SK-N-SH (cell line): ENCODE measurements at regions not wholly inside any gene's neighbourhood (a gene's known extent, or its start where the extent isn't known, plus 50 kb on each side); places are given as distances from the start of the nearest gene placed in this dataset.

Experiments used
- CTCF ChIA-PET: fragments of 300-600, 350-600 bp; formaldehyde crosslinking; extraction: SDS; loops from one replicate; lab custom pipeline; 2021; lab: Yijun Ruan, JAX
- POLR2A ChIA-PET: fragments of 350-600 bp; sonication (Branson Sonifier 250); formaldehyde crosslinking; extraction: SDS; loops from one replicate; lab custom pipeline; 2020; ENCODE audit warnings: antibody characterized with exemption, inconsistent platforms; lab: Yijun Ruan, JAX
- DNase-seq: peaks from one replicate; pipeline ENCODE4 v3.0.0; 2012
- H2AFZ ChIP-seq: fragments of 200-600 bp; sonication (generic); 2 replicates; pipeline ENCODE4 v1.8.1; 2016; ENCODE audit warnings: antibody characterized with exemption, mild to moderate bottlenecking, low read depth
- H3F3A ChIP-seq: fragments of 200-600 bp; sonication (generic); replicated peaks from 2 replicates; pipeline ENCODE3; 2016; ENCODE audit warnings: antibody characterized with exemption, mild to moderate bottlenecking; ENCODE audit not compliant: insufficient read depth
- H3K27ac ChIP-seq, 2 experiments: fragments of 200-500 bp in 1 of 2; fragments of 200-600 bp in 1 of 2; sonication (Bioruptor generic) in 1 of 2; sonication (generic), shearing (Covaris generic) in 1 of 2; 2 replicates each; pipeline versions ENCODE4 v1.5.1 to v1.6.1; 2014 to 2016; ENCODE audit warnings: low read depth in 2 of 2, inconsistent platforms in 1 of 2, low read length in 1 of 2, mild to moderate bottlenecking in 1 of 2, mixed read lengths in 1 of 2
- H3K27me3 ChIP-seq: fragments of 200-600 bp; sonication (generic), shearing (Covaris generic); 2 replicates; pipeline ENCODE4 v1.6.1; 2016; ENCODE audit warnings: mixed run types; ENCODE audit not compliant: insufficient read depth
- H3K36me3 ChIP-seq, 2 experiments: fragments of 200-500 bp in 1 of 2; fragments of 200-600 bp in 1 of 2; sonication (Bioruptor generic) in 1 of 2; sonication (generic) in 1 of 2; replicated peaks in 1 of 2; 2 replicates each; pipeline versions ENCODE3 to v1.5.1; 2014 to 2016; ENCODE audit warnings: low read length in 1 of 2, mild to moderate bottlenecking in 1 of 2; ENCODE audit not compliant: insufficient read depth in 2 of 2, control insufficient read depth in 1 of 2
- H3K4me1 ChIP-seq, 2 experiments: fragments of 200-500 bp in 1 of 2; fragments of 200-600 bp in 1 of 2; sonication (Bioruptor generic) in 1 of 2; sonication (generic), shearing (Covaris generic) in 1 of 2; 2 replicates each; pipeline versions ENCODE4 v1.5.1 to v1.6.1; 2014 to 2016; ENCODE audit warnings: low read depth in 1 of 2, low read length in 1 of 2, mixed run types in 1 of 2; ENCODE audit not compliant: insufficient read depth in 2 of 2, control insufficient read depth in 1 of 2
- H3K4me2 ChIP-seq: fragments of 200-600 bp; sonication (generic), shearing (Covaris generic); 2 replicates; pipeline ENCODE4 v1.6.1; 2017; ENCODE audit warnings: mixed run types
- H3K4me3 ChIP-seq, 2 experiments: fragments of 200-500 bp in 1 of 2; fragments of 200-600 bp in 1 of 2; sonication (Bioruptor generic) in 1 of 2; sonication (generic), shearing (Covaris generic) in 1 of 2; 2 replicates each; pipeline versions ENCODE4 v1.5.1 to v1.8.1; 2014 to 2016; ENCODE audit warnings: low read depth in 2 of 2, inconsistent platforms in 1 of 2, low read length in 1 of 2, mild to moderate bottlenecking in 1 of 2, mixed read lengths in 1 of 2, moderate library complexity in 1 of 2
- H3K79me2 ChIP-seq: fragments of 200-600 bp; sonication (generic); 2 replicates; pipeline ENCODE4 v1.8.1; 2017; ENCODE audit warnings: mild to moderate bottlenecking; ENCODE audit not compliant: insufficient read depth
- H3K9ac ChIP-seq: fragments of 200-600 bp; sonication (generic); 2 replicates; pipeline ENCODE4 v1.6.1; 2017; ENCODE audit warnings: mixed run types
- H3K9me2 ChIP-seq: fragments of 200-600 bp; sonication (generic); 2 replicates; pipeline ENCODE4 v1.6.1; 2017; ENCODE audit warnings: mixed run types
- H3K9me3 ChIP-seq: fragments of 200-600 bp; sonication (generic); 2 replicates; pipeline ENCODE4 v1.6.1; 2017; ENCODE audit warnings: mixed run types, mild to moderate bottlenecking, moderate library complexity
- H4K20me1 ChIP-seq: fragments of 200-600 bp; sonication (generic); 2 replicates; pipeline ENCODE4 v1.6.1; 2017; ENCODE audit warnings: mild to moderate bottlenecking, mixed run types; ENCODE audit not compliant: insufficient read depth
- CHD2 ChIP-seq: fragments of 150-350 bp; IDR thresholded peaks from 2 replicates; pipeline ENCODE4 v1.6.1; 2018; ENCODE audit warnings: low read length; ENCODE audit not compliant: partially characterized antibody
- CTCF ChIP-seq: fragments of 200-600 bp; sonication (generic); IDR thresholded peaks from 2 replicates; pipeline ENCODE4 v1.6.1; 2017; ENCODE audit warnings: antibody characterized with exemption, mild to moderate bottlenecking, moderate library complexity
- EZH2phosphoT487 ChIP-seq: fragments of 200-600 bp; sonication (generic); IDR thresholded peaks from 2 replicates; pipeline ENCODE4 v1.6.1; 2017; ENCODE audit warnings: low read depth, mixed run types, mild to moderate bottlenecking, antibody characterized with exemption, moderate library complexity, borderline replicate concordance
- FOSL2 ChIP-seq: IDR thresholded peaks from 2 replicates; pipeline ENCODE4 v1.4.0; 2012; ENCODE audit warnings: low read depth, mild to moderate bottlenecking, moderate library complexity, borderline replicate concordance
- GATA2 ChIP-seq: sonication (generic); formaldehyde crosslinking; IDR thresholded peaks from 2 replicates; pipeline ENCODE4 v1.5.0; 2020; ENCODE audit warnings: mild to moderate bottlenecking, missing genetic modification reagents
- MXI1 ChIP-seq: IDR thresholded peaks from 2 replicates; pipeline ENCODE4 v1.6.1; 2012; ENCODE audit warnings: mild to moderate bottlenecking, low read depth, low read length, improper control_type of control experiment
- NRF1 ChIP-seq: IDR thresholded peaks from 2 replicates; pipeline ENCODE4 v1.6.1; 2012; ENCODE audit warnings: low read depth, mild to moderate bottlenecking, low read length
- RAD21 ChIP-seq: IDR thresholded peaks from 2 replicates; pipeline ENCODE4 v1.6.1; 2012; ENCODE audit warnings: mild to moderate bottlenecking, low read length
- REST ChIP-seq: IDR thresholded peaks from 2 replicates; pipeline ENCODE4 v1.6.1; 2012; ENCODE audit warnings: mild to moderate bottlenecking, low read depth, low read length, moderate library complexity
- RFX5 ChIP-seq: IDR thresholded peaks from 2 replicates; pipeline ENCODE4 v1.6.1; 2012; ENCODE audit warnings: mild to moderate bottlenecking, improper control_type of control experiment, low read length
- RXRA ChIP-seq: IDR thresholded peaks from 2 replicates; pipeline ENCODE4 v1.4.0; 2012; ENCODE audit warnings: low read depth, mild to moderate bottlenecking, borderline replicate concordance
- TAF1 ChIP-seq: IDR thresholded peaks from 2 replicates; pipeline ENCODE4 v1.6.1; 2012; ENCODE audit warnings: low read depth, mild to moderate bottlenecking, low read length, moderate library complexity, borderline replicate concordance
- USF1 ChIP-seq: IDR thresholded peaks from 2 replicates; pipeline ENCODE4 v1.4.0; 2012; ENCODE audit warnings: low read depth, borderline replicate concordance
- USF2 ChIP-seq: fragments of 150-350 bp; IDR thresholded peaks from 2 replicates; pipeline ENCODE4 v1.6.1; 2017; ENCODE audit warnings: antibody characterized with exemption, low read length, low read depth, borderline replicate concordance
- ZBTB33 ChIP-seq: IDR thresholded peaks from 2 replicates; pipeline ENCODE4 v1.4.0; 2012; ENCODE audit warnings: low read depth, borderline replicate concordance
- WGBS: methylation state at CpG from one replicate; pipeline ENCODE4 v1.1.6; 2017; ENCODE audit warnings: low lambda C conversion rate; 5-methylcytosine and 5-hydroxymethylcytosine counted together

- Histone ChIP-seq H3F3A (no peaks in the 10 kb centered on the region), H3K27ac (no peak overlapping the region), H3K4me1 (peaks cover 0 to 2% of the 10 kb centered on the region in 2 experiments; a peak in 1 of 4 replicates), H3K9me3 (no peaks in the 10 kb centered on the region), H3K4me3 (no peak overlapping the region), H3K4me2 (no peak overlapping the region), H3K79me2 (no peaks in the 10 kb centered on the region), H4K20me1 (no peaks in the 10 kb centered on the region), H3K27me3 (no peaks in the 10 kb centered on the region), H3K9ac (no peak overlapping the region), H3K9me2 (no peaks in the 10 kb centered on the region), H3K36me3 (no peaks in the 10 kb centered on the region), H2AFZ (no peak overlapping the region)
- CTCF ChIA-PET: interaction anchor here (1.0 to 2.0 kb wide), 2 partner anchors 11 to 215 kb away, joined by 3 to 10 read pairs; no protein-coding TSS in a partner anchor
- no peak for TF ChIP-seq CTCF
- no peak for TF ChIP-seq RFX5
- no peak for TF ChIP-seq FOSL2
- TF ChIP-seq USF2: no peak
- no peak for TF ChIP-seq NRF1
- no peak for TF ChIP-seq ZBTB33
- TF ChIP-seq CHD2: no peak
- no peak for TF ChIP-seq RXRA
- no peak for TF ChIP-seq GATA2 (CRISPR knock-in tag)
- TF ChIP-seq RAD21: no peak
- TF ChIP-seq TAF1: no peak
- no peak for TF ChIP-seq USF1
- no peak for TF ChIP-seq EZH2phosphoT487
- no peak for TF ChIP-seq MXI1
- no peak for TF ChIP-seq REST
- POLR2A ChIA-PET: no interaction called here
- WGBS: 61% methylated on average over 6 of the region's 6 CpGs
- DNase-seq: no peak
Measured at GRCh38 chr21:23968008-23968407, 1639.3 kb downstream of the MRPL39 start.
